Liver (tissue), 7 donors: ENCODE measurements at regions not wholly inside any gene's neighbourhood (a gene's known extent, or its start where the extent isn't known, plus 50 kb on each side); places are given as distances from the start of the nearest gene placed in this dataset.

Source experiments
- DNase-seq: peaks from one replicate; pipeline ENCODE4 v3.0.0-alpha.2; 2017; ENCODE audit warnings: low spot score
- H3K27ac ChIP-seq, 2 donors: one replicate each; pipeline ENCODE4 v1.7.0; 2013; ENCODE audit warnings: inconsistent platforms in 2 of 2, low read length in 2 of 2, control low read depth in 1 of 2, low read depth in 1 of 2, mild to moderate bottlenecking in 1 of 2
- H3K27me3 ChIP-seq, 4 donors: one replicate each; pipeline versions ENCODE4 v1.6.1 to v1.7.0; 2013; ENCODE audit warnings: low read length in 3 of 4, inconsistent platforms in 1 of 4, mild to moderate bottlenecking in 1 of 4, moderate library complexity in 1 of 4; ENCODE audit not compliant: control insufficient read depth in 4 of 4, insufficient read depth in 4 of 4
- H3K36me3 ChIP-seq, 4 donors: one replicate each; pipeline versions ENCODE4 v1.6.1 to v1.7.0; 2013; ENCODE audit warnings: low read length in 3 of 4, mild to moderate bottlenecking in 3 of 4, low read depth in 1 of 4, moderate library complexity in 1 of 4; ENCODE audit not compliant: control insufficient read depth in 4 of 4, insufficient read depth in 3 of 4
- H3K4me1 ChIP-seq, 4 donors: one replicate each; pipeline versions ENCODE4 v1.6.1 to v1.7.0; 2013; ENCODE audit warnings: low read length in 3 of 4, mild to moderate bottlenecking in 3 of 4, moderate library complexity in 1 of 4; ENCODE audit not compliant: control insufficient read depth in 4 of 4, insufficient read depth in 4 of 4
- H3K4me3 ChIP-seq, 3 donors: one replicate each; pipeline versions ENCODE4 v1.6.1 to v1.7.0; 2013; ENCODE audit warnings: low read length in 3 of 3, control low read depth in 1 of 3, low read depth in 1 of 3, mild to moderate bottlenecking in 1 of 3
- H3K9ac ChIP-seq, 2 donors: one replicate each; pipeline ENCODE4 v1.7.0; 2013; ENCODE audit warnings: low read length in 2 of 2, mild to moderate bottlenecking in 2 of 2, moderate library complexity in 2 of 2, control low read depth in 1 of 2, low read depth in 1 of 2
- H3K9me3 ChIP-seq, 4 donors: one replicate each; pipeline versions ENCODE4 v1.6.1 to v1.7.0; 2013; ENCODE audit warnings: low read length in 3 of 4; ENCODE audit not compliant: control insufficient read depth in 4 of 4
- FOXA1 ChIP-seq: IDR thresholded peaks from 2 replicates; pipeline ENCODE4 v1.6.1; 2016; ENCODE audit warnings: antibody characterized with exemption
- HNF4G ChIP-seq: IDR thresholded peaks from 2 replicates; pipeline ENCODE4 v1.6.1; 2016; ENCODE audit warnings: antibody characterized with exemption
- JUND ChIP-seq, 2 donors: IDR thresholded peaks; 2 replicates each; pipeline ENCODE4 v1.6.1; 2016; ENCODE audit warnings: antibody characterized with exemption in 2 of 2
- NR2F2 ChIP-seq: IDR thresholded peaks from 2 replicates; pipeline ENCODE4 v1.6.1; 2016; ENCODE audit warnings: antibody characterized with exemption
- RAD21 ChIP-seq, 2 donors: IDR thresholded peaks; 2 replicates each; pipeline ENCODE4 v1.6.1; 2016; ENCODE audit warnings: antibody characterized with exemption in 2 of 2, mild to moderate bottlenecking in 2 of 2
- RXRA ChIP-seq, 2 donors: IDR thresholded peaks; 2 replicates each; pipeline ENCODE4 v1.6.1; 2017 to 2018; ENCODE audit warnings: antibody characterized with exemption in 2 of 2, mild to moderate bottlenecking in 1 of 2
- SP1 ChIP-seq: IDR thresholded peaks from 2 replicates; pipeline ENCODE4 v1.6.1; 2018; ENCODE audit warnings: antibody characterized with exemption, mild to moderate bottlenecking
- YY1 ChIP-seq: IDR thresholded peaks from 2 replicates; pipeline ENCODE4 v1.6.1; 2016; ENCODE audit warnings: antibody characterized with exemption, mild to moderate bottlenecking
- WGBS: extraction: QIAGEN DNeasy Blood & Tissue Kit; methylation state at CpG from one replicate; pipeline ENCODE4 v1.1.7; 2013; 5-methylcytosine and 5-hydroxymethylcytosine counted together
- TF ChIP-seq, protein P1 (sequence below): IDR thresholded peaks from 2 replicates; pipeline ENCODE4 v1.6.1; 2016; ENCODE audit warnings: antibody characterized with exemption
- TF ChIP-seq, protein P2 (sequence below): IDR thresholded peaks from 2 replicates; pipeline ENCODE4 v1.6.1; 2016; ENCODE audit warnings: antibody characterized with exemption
- TF ChIP-seq, protein P3 (sequence below): IDR thresholded peaks from 2 replicates; pipeline ENCODE4 v1.6.1; 2016; ENCODE audit warnings: antibody characterized with exemption
- TF ChIP-seq, protein P4 (sequence below): IDR thresholded peaks from 2 replicates; pipeline ENCODE4 v1.6.1; 2016; ENCODE audit warnings: antibody characterized with exemption, mild to moderate bottlenecking
- donor health status: healthy.
- donor health status: healthy.
- donor health status: healthy.
- donor health status: healthy.

DNA sequence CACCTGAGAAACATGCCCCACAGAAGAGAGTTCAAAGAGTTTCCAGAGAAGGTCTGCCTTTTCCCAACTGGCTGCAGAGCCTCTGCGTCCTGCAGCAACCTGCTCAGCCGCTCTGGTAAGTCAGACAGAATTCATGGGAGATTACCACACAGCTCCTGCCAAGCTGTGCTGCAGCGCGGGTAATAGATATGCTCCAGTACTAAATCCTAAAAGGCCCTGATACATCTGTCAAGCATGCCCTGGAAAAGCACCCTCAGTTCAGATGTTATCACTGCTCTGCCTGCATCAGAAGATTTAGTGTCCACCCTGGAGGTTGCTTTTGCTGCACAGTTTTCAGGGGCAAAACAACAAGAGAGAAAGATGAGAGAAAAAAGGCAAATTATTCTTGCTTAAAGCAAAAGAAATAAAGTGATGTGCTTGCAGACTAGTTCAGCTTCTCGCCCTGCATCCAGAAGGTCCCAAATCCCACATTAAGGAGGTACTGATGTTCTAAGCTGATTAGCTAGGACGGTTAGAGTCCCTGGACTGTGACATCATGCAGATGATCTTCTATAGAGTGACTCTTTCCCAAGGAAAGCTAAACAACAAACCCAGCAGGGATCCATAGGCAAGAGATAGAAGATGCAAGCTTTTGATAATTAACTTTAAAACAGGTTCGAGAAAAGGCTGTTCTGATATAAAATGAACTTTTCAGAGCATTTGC, 488.6 kb downstream of the BCL11A start:
- Histone ChIP-seq H3K36me3 (no peaks in the 10 kb centered on the region), H3K9ac (no peak overlapping the region), H3K27ac (no peak overlapping the region), H3K4me1 (no peaks in the 10 kb centered on the region), H3K4me3 (no peak overlapping the region), H3K9me3 (no peaks in the 10 kb centered on the region), H3K27me3 (no peaks in the 10 kb centered on the region)
- 55% methylated on average over 7 of the region's 7 CpGs for WGBS
- DNase-seq = no peak
- TF ChIP-seq JUND (IDR thresholded peaks at IDR 0.05) (no peak), FOXA1 (no peak), HNF4G (no peak), RAD21 (IDR thresholded peaks at IDR 0.05) (no peak), YY1 (no peak), NR2F2 (no peak), RXRA (IDR thresholded peaks at IDR 0.05) (no peak), SP1 (no peak)
- TF ChIP-seq, protein P1, sequence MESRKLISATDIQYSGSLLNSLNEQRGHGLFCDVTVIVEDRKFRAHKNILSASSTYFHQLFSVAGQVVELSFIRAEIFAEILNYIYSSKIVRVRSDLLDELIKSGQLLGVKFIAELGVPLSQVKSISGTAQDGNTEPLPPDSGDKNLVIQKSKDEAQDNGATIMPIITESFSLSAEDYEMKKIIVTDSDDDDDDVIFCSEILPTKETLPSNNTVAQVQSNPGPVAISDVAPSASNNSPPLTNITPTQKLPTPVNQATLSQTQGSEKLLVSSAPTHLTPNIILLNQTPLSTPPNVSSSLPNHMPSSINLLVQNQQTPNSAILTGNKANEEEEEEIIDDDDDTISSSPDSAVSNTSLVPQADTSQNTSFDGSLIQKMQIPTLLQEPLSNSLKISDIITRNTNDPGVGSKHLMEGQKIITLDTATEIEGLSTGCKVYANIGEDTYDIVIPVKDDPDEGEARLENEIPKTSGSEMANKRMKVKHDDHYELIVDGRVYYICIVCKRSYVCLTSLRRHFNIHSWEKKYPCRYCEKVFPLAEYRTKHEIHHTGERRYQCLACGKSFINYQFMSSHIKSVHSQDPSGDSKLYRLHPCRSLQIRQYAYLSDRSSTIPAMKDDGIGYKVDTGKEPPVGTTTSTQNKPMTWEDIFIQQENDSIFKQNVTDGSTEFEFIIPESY = no peak
- TF ChIP-seq, protein P2, sequence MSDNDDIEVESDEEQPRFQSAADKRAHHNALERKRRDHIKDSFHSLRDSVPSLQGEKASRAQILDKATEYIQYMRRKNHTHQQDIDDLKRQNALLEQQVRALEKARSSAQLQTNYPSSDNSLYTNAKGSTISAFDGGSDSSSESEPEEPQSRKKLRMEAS = no peak
- TF ChIP-seq, protein P3, sequence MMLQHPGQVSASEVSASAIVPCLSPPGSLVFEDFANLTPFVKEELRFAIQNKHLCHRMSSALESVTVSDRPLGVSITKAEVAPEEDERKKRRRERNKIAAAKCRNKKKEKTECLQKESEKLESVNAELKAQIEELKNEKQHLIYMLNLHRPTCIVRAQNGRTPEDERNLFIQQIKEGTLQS = no peak

DNA sequence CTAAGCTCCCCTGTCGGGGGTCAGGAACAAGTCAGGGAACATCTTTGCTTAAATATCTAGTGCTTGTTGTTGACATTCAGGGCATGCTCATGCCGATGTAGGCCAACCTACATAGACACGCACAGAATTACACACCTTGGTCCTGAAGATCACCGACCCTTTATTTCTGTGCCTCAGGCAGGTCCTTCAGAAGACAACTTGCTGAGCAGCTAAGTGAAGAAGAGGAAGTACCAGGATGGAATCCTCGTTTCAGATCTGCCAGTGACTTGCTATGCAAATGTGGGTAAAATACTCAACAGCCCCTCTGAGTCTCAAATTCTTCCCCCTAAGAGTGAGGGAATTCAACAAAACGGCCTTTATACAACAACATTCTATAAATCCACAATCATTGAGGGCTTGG, 494.7 kb downstream of the BCL11A start:
- H3K9me3 ChIP-seq = no peaks in the 10 kb centered on the region
- TF ChIP-seq, protein P1 = no peak
- TF ChIP-seq, protein P4, sequence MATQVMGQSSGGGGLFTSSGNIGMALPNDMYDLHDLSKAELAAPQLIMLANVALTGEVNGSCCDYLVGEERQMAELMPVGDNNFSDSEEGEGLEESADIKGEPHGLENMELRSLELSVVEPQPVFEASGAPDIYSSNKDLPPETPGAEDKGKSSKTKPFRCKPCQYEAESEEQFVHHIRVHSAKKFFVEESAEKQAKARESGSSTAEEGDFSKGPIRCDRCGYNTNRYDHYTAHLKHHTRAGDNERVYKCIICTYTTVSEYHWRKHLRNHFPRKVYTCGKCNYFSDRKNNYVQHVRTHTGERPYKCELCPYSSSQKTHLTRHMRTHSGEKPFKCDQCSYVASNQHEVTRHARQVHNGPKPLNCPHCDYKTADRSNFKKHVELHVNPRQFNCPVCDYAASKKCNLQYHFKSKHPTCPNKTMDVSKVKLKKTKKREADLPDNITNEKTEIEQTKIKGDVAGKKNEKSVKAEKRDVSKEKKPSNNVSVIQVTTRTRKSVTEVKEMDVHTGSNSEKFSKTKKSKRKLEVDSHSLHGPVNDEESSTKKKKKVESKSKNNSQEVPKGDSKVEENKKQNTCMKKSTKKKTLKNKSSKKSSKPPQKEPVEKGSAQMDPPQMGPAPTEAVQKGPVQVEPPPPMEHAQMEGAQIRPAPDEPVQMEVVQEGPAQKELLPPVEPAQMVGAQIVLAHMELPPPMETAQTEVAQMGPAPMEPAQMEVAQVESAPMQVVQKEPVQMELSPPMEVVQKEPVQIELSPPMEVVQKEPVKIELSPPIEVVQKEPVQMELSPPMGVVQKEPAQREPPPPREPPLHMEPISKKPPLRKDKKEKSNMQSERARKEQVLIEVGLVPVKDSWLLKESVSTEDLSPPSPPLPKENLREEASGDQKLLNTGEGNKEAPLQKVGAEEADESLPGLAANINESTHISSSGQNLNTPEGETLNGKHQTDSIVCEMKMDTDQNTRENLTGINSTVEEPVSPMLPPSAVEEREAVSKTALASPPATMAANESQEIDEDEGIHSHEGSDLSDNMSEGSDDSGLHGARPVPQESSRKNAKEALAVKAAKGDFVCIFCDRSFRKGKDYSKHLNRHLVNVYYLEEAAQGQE = no peak
- no peak overlapping the region for H3K9ac ChIP-seq
- 80% methylated on average over 6 of the region's 6 CpGs for WGBS
- H3K4me3 ChIP-seq = no peak overlapping the region
- DNase-seq = no peak
- H3K4me1 ChIP-seq = no peaks in the 10 kb centered on the region
- H3K36me3 ChIP-seq = no peaks in the 10 kb centered on the region
- no peak overlapping the region for H3K27ac ChIP-seq
- H3K27me3 ChIP-seq = peaks cover 0 to 4% (median 0%) of the 10 kb centered on the region in 4 donors
